Spleen (tissue), 11 donors: ENCODE measurements at regions not wholly inside any gene's neighbourhood (a gene's known extent, or its start where the extent isn't known, plus 50 kb on each side); places are given as distances from the start of the nearest gene placed in this dataset.

Experiments
- DNase-seq: peaks from one replicate; pipeline ENCODE4 v3.0.0-alpha.2; 2020
- H3K27ac ChIP-seq, 8 donors: fragments of 200-600 bp; sonication (generic) in 7 of 8; 1 replicate in 4 of 8; 2 replicates in 4 of 8; pipeline versions ENCODE4 v1.5.0 to v1.8.0; 2016 to 2021; ENCODE audit warnings: inconsistent platforms in 4 of 8, mild to moderate bottlenecking in 4 of 8, moderate library complexity in 1 of 8
- H3K27me3 ChIP-seq, 7 donors: fragments of 200-600 bp; sonication (generic) in 6 of 7; replicated peaks in 1 of 7; 1 replicate in 4 of 7; 2 replicates in 3 of 7; pipeline versions ENCODE4 v1.5.0 to v1.8.0; 2016 to 2021; ENCODE audit warnings: inconsistent platforms in 3 of 7, mild to moderate bottlenecking in 1 of 7
- H3K36me3 ChIP-seq, 6 donors: fragments of 200-600 bp; sonication (generic) in 5 of 6; 1 replicate in 4 of 6; 2 replicates in 2 of 6; pipeline versions ENCODE4 v1.5.0 to v1.8.0; 2016 to 2021; ENCODE audit warnings: inconsistent platforms in 2 of 6
- H3K4me1 ChIP-seq, 6 donors: fragments of 200-600 bp; sonication (generic) in 5 of 6; 1 replicate in 3 of 6; 2 replicates in 3 of 6; pipeline versions ENCODE4 v1.5.0 to v1.8.0; 2016 to 2021; ENCODE audit warnings: inconsistent platforms in 3 of 6
- H3K4me3 ChIP-seq, 8 donors: fragments of 200-600 bp; sonication (generic) in 7 of 8; 1 replicate in 4 of 8; 2 replicates in 4 of 8; pipeline versions ENCODE4 v1.5.0 to v1.8.0; 2016 to 2021; ENCODE audit warnings: inconsistent platforms in 4 of 8, mild to moderate bottlenecking in 4 of 8, moderate library complexity in 2 of 8
- H3K9me3 ChIP-seq, 8 donors: fragments of 200-600 bp; sonication (generic) in 7 of 8; 1 replicate in 4 of 8; 2 replicates in 4 of 8; pipeline versions ENCODE4 v1.5.0 to v1.8.0; 2016 to 2021; ENCODE audit warnings: inconsistent platforms in 4 of 8
- CTCF ChIP-seq, 11 experiments: fragments of 200-600 bp in 7 of 11; fragments of 450-650 bp in 4 of 11; sonication (generic) in 4 of 11; IDR thresholded peaks in 8 of 11; conservative IDR thresholded peaks in 3 of 11; 1 replicate in 7 of 11; 2 replicates in 4 of 11; pipeline versions ENCODE4 v1.4.0 to v1.8.0; 2016 to 2021; ENCODE audit warnings: antibody characterized with exemption in 11 of 11, inconsistent platforms in 4 of 11, mild to moderate bottlenecking in 1 of 11
- POLR2A ChIP-seq, 3 donors: fragments of 450-650 bp; IDR thresholded peaks; one replicate each; pipeline ENCODE4 v1.5.1; 2017; ENCODE audit warnings: antibody characterized with exemption in 3 of 3, mild to moderate bottlenecking in 1 of 3
- POLR2AphosphoS5 ChIP-seq, 3 donors: sonication (generic); formaldehyde crosslinking; IDR thresholded peaks; one replicate each; pipeline ENCODE4 v1.5.1; 2017; ENCODE audit warnings: antibody characterized with exemption in 3 of 3
- WGBS, 5 donors: extraction: QIAGEN DNeasy Blood & Tissue Kit in 3 of 5; methylation state at CpG; one replicate each; pipeline versions ENCODE4 v1.1.5 to v1.1.7; 2013 to 2018; 5-methylcytosine and 5-hydroxymethylcytosine counted together
- intact Hi-C: fragments of 100-400 bp; cut with DNase I; formaldehyde crosslinking; loops from one replicate; pipeline ENCODE4 v1.15.0; 2023; ENCODE audit warnings: low total_unique reads
- donor health status: healthy with polysubstance abuse.
- donor health status: DM: no; HTN: no; CAD: no; lungs with moderate emphysema.
- donor health status: DM: no; HTN: no; CAD: no.
- donor health status: Bipolar disorder and iron deficiency.
- donor health status: healthy.
- donor health status: DM: no; HTN: no; CAD: no.
- donor health status: DM: yes; HTN: yes; CAD: no.

- Histone ChIP-seq H3K27ac (no peak overlapping the region), H3K4me1 (no peaks in the 10 kb centered on the region), H3K9me3 (peaks cover 0 to 29% (median 17%) of the 10 kb centered on the region in 8 donors), H3K27me3 (no peaks in the 10 kb centered on the region), H3K4me3 (no peak overlapping the region), H3K36me3 (no peaks in the 10 kb centered on the region)
- WGBS, 5 donors, result 84 to 96% (median 84%) methylated on average over 1 of the region's 1 CpG
- intact Hi-C loops, result no loop called here
- DNase-seq, result no peak
- no peak for TF ChIP-seq POLR2A (IDR thresholded peaks at IDR 0.05)
- TF ChIP-seq POLR2AphosphoS5 (IDR thresholded peaks at IDR 0.05), result no peak
- no peak for TF ChIP-seq CTCF (IDR thresholded peaks at IDR 0.05 in 8 of 11, conservative IDR thresholded peaks at IDR 0.05 in 3 of 11)
Observed at GRCh38 chr4:173845580-173845979, 315.6 kb upstream of the HAND2 start.

- 76 to 90% (median 78%) methylated on average over 3 of the region's 3 CpGs for WGBS, 5 donors
- Histone ChIP-seq H3K4me1 (no peaks in the 10 kb centered on the region), H3K4me3 (no peak overlapping the region), H3K27ac (no peak overlapping the region), H3K27me3 (no peaks in the 10 kb centered on the region), H3K9me3 (peaks cover 0 to 29% (median 17%) of the 10 kb centered on the region in 8 donors), H3K36me3 (no peaks in the 10 kb centered on the region)
- DNase-seq, result no peak
- intact Hi-C loops, result no loop called here
- TF ChIP-seq CTCF (IDR thresholded peaks at IDR 0.05 in 8 of 11, conservative IDR thresholded peaks at IDR 0.05 in 3 of 11), result no peak
- no peak for TF ChIP-seq POLR2AphosphoS5 (IDR thresholded peaks at IDR 0.05)
- TF ChIP-seq POLR2A (IDR thresholded peaks at IDR 0.05), result no peak
Observed at GRCh38 chr4:173839865-173840264, 309.8 kb upstream of the HAND2 start.

- H3K4me1 ChIP-seq, result no peaks in the 10 kb centered on the region
- 70 to 88% (median 80%) methylated on average over 3 of the region's 3 CpGs for WGBS, 5 donors
- H3K9me3 ChIP-seq, result peaks cover 0 to 10% (median 4%) of the 10 kb centered on the region in 8 donors
- H3K27ac ChIP-seq, result no peak overlapping the region
- intact Hi-C loops, result no loop called here
- no peak for DNase-seq
- H3K36me3 ChIP-seq, result no peaks in the 10 kb centered on the region
- TF ChIP-seq CTCF (IDR thresholded peaks at IDR 0.05 in 8 of 11, conservative IDR thresholded peaks at IDR 0.05 in 3 of 11) (no peak), POLR2AphosphoS5 (IDR thresholded peaks at IDR 0.05) (no peak), POLR2A (IDR thresholded peaks at IDR 0.05) (no peak)
- H3K27me3 ChIP-seq, result no peaks in the 10 kb centered on the region
- H3K4me3 ChIP-seq, result no peak overlapping the region
Observed at GRCh38 chr4:173837517-173837916, 307.5 kb upstream of the HAND2 start.

GRCh38 chr4:173835903-173836302, 305.9 kb upstream of the HAND2 start:
- 50 to 75% (median 71%) methylated on average over 4 of the region's 4 CpGs for WGBS, 5 donors

More at GRCh38 chr4:173835903-173836302, 305.9 kb upstream of the HAND2 start:
- no peaks in the 10 kb centered on the region for H3K4me1 ChIP-seq
- intact Hi-C loops, result no loop called here
- no peaks in the 10 kb centered on the region for H3K27me3 ChIP-seq
- H3K9me3 ChIP-seq, result peaks cover 0 to 2% (median 0%) of the 10 kb centered on the region in 8 donors
- H3K4me3 ChIP-seq, result no peak overlapping the region
- TF ChIP-seq CTCF (IDR thresholded peaks at IDR 0.05 in 8 of 11, conservative IDR thresholded peaks at IDR 0.05 in 3 of 11), result no peak
- TF ChIP-seq POLR2A (IDR thresholded peaks at IDR 0.05), result no peak
- TF ChIP-seq POLR2AphosphoS5 (IDR thresholded peaks at IDR 0.05), result no peak
- DNase-seq, result no peak
- H3K36me3 ChIP-seq, result no peaks in the 10 kb centered on the region
- H3K27ac ChIP-seq, result no peak overlapping the region
